Large intestine (tissue), 3 donors: ENCODE measurements at regions not wholly inside any gene's neighbourhood (a gene's known extent, or its start where the extent isn't known, plus 50 kb on each side); places are given as distances from the start of the nearest gene placed in this dataset.
"Not testable (repeated sequence)": the region's sequence is repeated elsewhere in the genome, so short reads cannot be mapped to it uniquely, and the experiment has no call there.

Source experiments
- DNase-seq, 2 donors: peaks; one replicate each; pipeline versions ENCODE4 v3.0.0 to v3.0.0-alpha.2; 2013
- H3K27ac ChIP-seq: one replicate; pipeline ENCODE4 v1.5.1; 2013; ENCODE audit warnings: low read length
- H3K27me3 ChIP-seq: 2 replicates; pipeline ENCODE4 v1.6.1; 2013; ENCODE audit warnings: low read length; ENCODE audit not compliant: control insufficient read depth, insufficient read depth
- H3K36me3 ChIP-seq: 2 replicates; pipeline ENCODE4 v1.6.1; 2013; ENCODE audit warnings: low read length; ENCODE audit not compliant: control insufficient read depth, insufficient read depth
- H3K4me1 ChIP-seq: one replicate; pipeline ENCODE4 v1.6.1; 2013; ENCODE audit warnings: low read length; ENCODE audit not compliant: control insufficient read depth, insufficient read depth
- H3K4me3 ChIP-seq: one replicate; pipeline ENCODE4 v1.5.1; 2013; ENCODE audit warnings: low read length
- H3K9me3 ChIP-seq: one replicate; pipeline ENCODE4 v1.6.1; 2013; ENCODE audit warnings: mild to moderate bottlenecking, low read depth, low read length, moderate library complexity; ENCODE audit not compliant: control insufficient read depth
- WGBS: methylation state at CpG from one replicate; pipeline ENCODE4 v1.1.5; 2013; ENCODE audit warnings: low lambda C conversion rate; ENCODE audit not compliant: insufficient coverage; 5-methylcytosine and 5-hydroxymethylcytosine counted together

GRCh38 chrX:1118572-1119199, 93.8 kb downstream of the CRLF2 start:
- Histone ChIP-seq H3K27me3 (no peaks in the 10 kb centered on the region), H3K36me3 (no peaks in the 10 kb centered on the region), H3K9me3 (no peaks in the 10 kb centered on the region), H3K27ac (no peak overlapping the region), H3K4me1 (no peaks in the 10 kb centered on the region), H3K4me3 (no peak overlapping the region)
- WGBS: 100% methylated on average over 3 of the region's 4 CpGs
- no peak for DNase-seq

GRCh38 chrX:1115411-1115810, 97.0 kb downstream of the CRLF2 start:
- H3K36me3 ChIP-seq, H3K4me1 ChIP-seq, H3K9me3 ChIP-seq, DNase-seq, H3K27ac ChIP-seq, H3K27me3 ChIP-seq, H3K4me3 ChIP-seq: not testable (repeated sequence)
- no CpG with 5 or more reads among the region's 12 CpGs for WGBS

- no peaks in the 10 kb centered on the region for H3K36me3 ChIP-seq
- DNase-seq: no peak
- 81% methylated on average over 2 of the region's 9 CpGs for WGBS
- no peaks in the 10 kb centered on the region for H3K27me3 ChIP-seq
- no peaks in the 10 kb centered on the region for H3K4me1 ChIP-seq
- no peak overlapping the region for H3K27ac ChIP-seq
- H3K9me3 ChIP-seq: no peaks in the 10 kb centered on the region
- H3K4me3 ChIP-seq: no peak overlapping the region
These were observed 100.1 kb downstream of the CRLF2 start for GRCh38 chrX:1112321-1112720.

- Histone ChIP-seq H3K4me3 (no peak overlapping the region), H3K9me3 (no peaks in the 10 kb centered on the region), H3K27ac (no peak overlapping the region), H3K4me1 (no peaks in the 10 kb centered on the region), H3K36me3 (no peaks in the 10 kb centered on the region), H3K27me3 (no peaks in the 10 kb centered on the region)
- WGBS: 0% methylated on average over 2 of the region's 17 CpGs
- no peak for DNase-seq
These were observed 100.7 kb downstream of the CRLF2 start for GRCh38 chrX:1111601-1112300.

- no CpG with 5 or more reads among the region's 5 CpGs for whole genome bisulfite sequencing
These were observed 102.8 kb downstream of the CRLF2 start for GRCh38 chrX:1109580-1110119.

GRCh38 chrX:1108501-1109445, 103.7 kb downstream of the CRLF2 start:
- H3K27ac ChIP-seq: no peak overlapping the region
- DNase-seq: no peak
- no peaks in the 10 kb centered on the region for H3K27me3 ChIP-seq
- H3K4me1 ChIP-seq: no peaks in the 10 kb centered on the region
- H3K9me3 ChIP-seq: no peaks in the 10 kb centered on the region
- WGBS: no CpG with 5 or more reads among the region's 21 CpGs
- H3K36me3 ChIP-seq: no peaks in the 10 kb centered on the region
- no peak overlapping the region for H3K4me3 ChIP-seq

More at GRCh38 chrX:1109580-1110119, 102.8 kb downstream of the CRLF2 start:
- no peak overlapping the region for H3K27ac ChIP-seq
- H3K36me3 ChIP-seq: no peaks in the 10 kb centered on the region
- no peaks in the 10 kb centered on the region for H3K9me3 ChIP-seq
- H3K27me3 ChIP-seq: no peaks in the 10 kb centered on the region
- no peak for DNase-seq
- no peaks in the 10 kb centered on the region for H3K4me1 ChIP-seq
- no peak overlapping the region for H3K4me3 ChIP-seq

GRCh38 chrX:1106478-1107210, 105.8 kb downstream of the CRLF2 start:
- WGBS: 80% methylated on average over 2 of the region's 8 CpGs
- Histone ChIP-seq H3K36me3 (no peaks in the 10 kb centered on the region), H3K27me3 (no peaks in the 10 kb centered on the region), H3K4me3 (no peak overlapping the region), H3K9me3 (no peaks in the 10 kb centered on the region), H3K4me1 (no peaks in the 10 kb centered on the region), H3K27ac (no peak overlapping the region)
- no peak for DNase-seq

GRCh38 chrX:1105671-1106419, 106.6 kb downstream of the CRLF2 start:
- Histone ChIP-seq H3K36me3 (no peaks in the 10 kb centered on the region), H3K4me3 (no peak overlapping the region), H3K4me1 (no peaks in the 10 kb centered on the region), H3K27ac (no peak overlapping the region), H3K9me3 (no peaks in the 10 kb centered on the region), H3K27me3 (no peaks in the 10 kb centered on the region)
- no peak for DNase-seq
- 63% methylated on average over 4 of the region's 14 CpGs for WGBS

- not testable (repeated sequence) for H3K9me3 ChIP-seq, H3K27me3 ChIP-seq, H3K36me3 ChIP-seq, H3K4me3 ChIP-seq, DNase-seq, H3K27ac ChIP-seq, H3K4me1 ChIP-seq
- WGBS: 96% methylated on average over 5 of the region's 17 CpGs
These were observed 107.4 kb downstream of the CRLF2 start for GRCh38 chrX:1105031-1105430.
